Hepatocyte (in vitro differentiated cells): ENCODE measurements at regions not wholly inside any gene's neighbourhood (a gene's known extent, or its start where the extent isn't known, plus 50 kb on each side); places are given as distances from the start of the nearest gene placed in this dataset.

ENCODE experiments used
- EZH2 ChIP-seq: fragments of 200-600 bp; sonication (generic); IDR thresholded peaks from 2 replicates; pipeline ENCODE4 v1.6.1; 2016; ENCODE audit warnings: antibody characterized with exemption, mild to moderate bottlenecking, borderline replicate concordance
- EZH2phosphoT487 ChIP-seq: fragments of 200-600 bp; sonication (generic); IDR thresholded peaks from one replicate; pipeline ENCODE4 v1.6.1; 2018; ENCODE audit warnings: antibody characterized with exemption, mild to moderate bottlenecking, low read depth, moderate library complexity; ENCODE audit not compliant: unreplicated experiment, severe bottlenecking
- TF ChIP-seq, protein P1 (sequence below): fragments of 200-600 bp; sonication (generic); IDR thresholded peaks from 2 replicates; pipeline ENCODE4 v1.5.1; 2016; ENCODE audit warnings: antibody characterized with exemption, mild to moderate bottlenecking; ENCODE audit not compliant: poor library complexity

DNA sequence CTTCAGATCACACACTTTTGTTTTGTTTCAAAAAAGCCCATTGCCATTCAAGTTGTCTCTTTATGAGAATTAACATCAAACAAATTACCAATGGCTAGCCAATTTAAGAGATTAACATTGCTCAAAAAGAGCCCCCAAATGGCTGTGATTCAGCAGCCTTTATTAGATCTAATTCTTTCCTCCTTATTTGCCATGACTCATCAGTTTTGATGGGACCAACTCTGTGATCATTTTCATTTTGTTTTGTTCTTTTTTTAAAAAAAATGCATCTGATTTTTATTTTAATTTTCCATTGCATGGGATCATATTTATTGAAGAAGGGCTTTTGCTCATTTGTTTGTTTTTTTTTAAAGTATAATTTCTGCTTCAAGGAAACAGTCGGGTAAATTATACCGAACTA, 161.6 kb upstream of the FRMPD4 start:
- TF ChIP-seq, protein P1, sequence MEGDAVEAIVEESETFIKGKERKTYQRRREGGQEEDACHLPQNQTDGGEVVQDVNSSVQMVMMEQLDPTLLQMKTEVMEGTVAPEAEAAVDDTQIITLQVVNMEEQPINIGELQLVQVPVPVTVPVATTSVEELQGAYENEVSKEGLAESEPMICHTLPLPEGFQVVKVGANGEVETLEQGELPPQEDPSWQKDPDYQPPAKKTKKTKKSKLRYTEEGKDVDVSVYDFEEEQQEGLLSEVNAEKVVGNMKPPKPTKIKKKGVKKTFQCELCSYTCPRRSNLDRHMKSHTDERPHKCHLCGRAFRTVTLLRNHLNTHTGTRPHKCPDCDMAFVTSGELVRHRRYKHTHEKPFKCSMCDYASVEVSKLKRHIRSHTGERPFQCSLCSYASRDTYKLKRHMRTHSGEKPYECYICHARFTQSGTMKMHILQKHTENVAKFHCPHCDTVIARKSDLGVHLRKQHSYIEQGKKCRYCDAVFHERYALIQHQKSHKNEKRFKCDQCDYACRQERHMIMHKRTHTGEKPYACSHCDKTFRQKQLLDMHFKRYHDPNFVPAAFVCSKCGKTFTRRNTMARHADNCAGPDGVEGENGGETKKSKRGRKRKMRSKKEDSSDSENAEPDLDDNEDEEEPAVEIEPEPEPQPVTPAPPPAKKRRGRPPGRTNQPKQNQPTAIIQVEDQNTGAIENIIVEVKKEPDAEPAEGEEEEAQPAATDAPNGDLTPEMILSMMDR, result no peak
- TF ChIP-seq EZH2phosphoT487 (no peak), EZH2 (no peak)
